Vagina (tissue), 2 donors: ENCODE measurements at regions not wholly inside any gene's neighbourhood (a gene's known extent, or its start where the extent isn't known, plus 50 kb on each side); places are given as distances from the start of the nearest gene placed in this dataset.

Source experiments
- DNase-seq, 2 donors: peaks; one replicate each; pipeline ENCODE4 v3.0.0-alpha.2; 2017; ENCODE audit errors: extremely low spot score in 2 of 2
- H3K27ac ChIP-seq: fragments of 200-600 bp; sonication (generic); one replicate; pipeline ENCODE4 v1.5.1; 2019
- H3K27me3 ChIP-seq: fragments of 200-600 bp; sonication (generic); one replicate; pipeline ENCODE4 v1.5.1; 2019
- H3K36me3 ChIP-seq, 2 donors: fragments of 200-600 bp; sonication (generic); one replicate each; pipeline ENCODE4 v1.5.1; 2017 to 2019
- H3K4me1 ChIP-seq: fragments of 200-600 bp; sonication (generic); one replicate; pipeline ENCODE4 v1.5.1; 2019
- H3K4me3 ChIP-seq, 2 donors: fragments of 200-600 bp; sonication (generic); 1 replicate in 1 of 2; 2 replicates in 1 of 2; pipeline ENCODE4 v1.5.1; 2016 to 2019
- H3K9me3 ChIP-seq: fragments of 200-600 bp; sonication (generic); one replicate; pipeline ENCODE4 v1.5.1; 2019
- POLR2A ChIP-seq, 2 donors: fragments of 450-650 bp; IDR thresholded peaks; one replicate each; pipeline ENCODE4 v1.6.1; 2017; ENCODE audit warnings: antibody characterized with exemption in 2 of 2, mild to moderate bottlenecking in 2 of 2, moderate library complexity in 2 of 2
- POLR2AphosphoS5 ChIP-seq, 2 donors: sonication (generic); formaldehyde crosslinking; IDR thresholded peaks; one replicate each; pipeline ENCODE4 v1.9.0; 2017; ENCODE audit warnings: antibody characterized with exemption in 2 of 2, mild to moderate bottlenecking in 2 of 2, low read depth in 1 of 2; ENCODE audit not compliant: insufficient read depth in 1 of 2
- intact Hi-C: fragments of 100-400 bp; cut with DNase I; formaldehyde crosslinking; loops from one replicate; pipeline ENCODE4 v1.15.1; 2023
- TF ChIP-seq, protein P1 (sequence below), 3 experiments: fragments of 450-650 bp in 2 of 3; fragments of 200-600 bp in 1 of 3; sonication (generic) in 1 of 3; IDR thresholded peaks; one replicate each; pipeline ENCODE4 v1.5.1; 2017 to 2019; ENCODE audit warnings: antibody characterized with exemption in 3 of 3, mild to moderate bottlenecking in 2 of 3, moderate library complexity in 2 of 3

DNA sequence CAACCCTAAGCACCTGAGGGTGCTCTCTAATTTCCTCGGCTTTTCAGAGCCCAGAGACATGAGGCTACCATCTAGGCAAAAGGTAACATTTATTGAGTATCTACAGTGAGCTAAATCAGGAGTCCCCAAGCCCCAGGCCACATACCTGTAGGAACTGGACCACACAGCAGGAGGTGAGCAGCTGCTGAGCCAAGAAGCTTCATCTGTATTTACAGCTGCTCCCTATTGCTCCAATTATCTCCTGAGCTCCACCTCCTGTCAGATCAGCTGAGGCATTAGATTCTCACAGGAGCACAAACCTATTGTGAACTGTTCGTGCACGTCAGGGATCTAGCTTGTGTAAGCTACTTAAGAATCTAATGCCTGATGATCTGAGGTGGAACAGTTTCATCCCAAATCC is 70.2 kb downstream of the RND3 start:
- intact Hi-C loops, result no loop called here
- H3K4me3 ChIP-seq, result no peak overlapping the region
- H3K4me1 ChIP-seq, result no peaks in the 10 kb centered on the region
- no peak overlapping the region for H3K27ac ChIP-seq
- H3K9me3 ChIP-seq, result no peaks in the 10 kb centered on the region
- DNase-seq, result no peak
- no peaks in the 10 kb centered on the region for H3K36me3 ChIP-seq
- H3K27me3 ChIP-seq, result no peaks in the 10 kb centered on the region
- TF ChIP-seq, protein P1, sequence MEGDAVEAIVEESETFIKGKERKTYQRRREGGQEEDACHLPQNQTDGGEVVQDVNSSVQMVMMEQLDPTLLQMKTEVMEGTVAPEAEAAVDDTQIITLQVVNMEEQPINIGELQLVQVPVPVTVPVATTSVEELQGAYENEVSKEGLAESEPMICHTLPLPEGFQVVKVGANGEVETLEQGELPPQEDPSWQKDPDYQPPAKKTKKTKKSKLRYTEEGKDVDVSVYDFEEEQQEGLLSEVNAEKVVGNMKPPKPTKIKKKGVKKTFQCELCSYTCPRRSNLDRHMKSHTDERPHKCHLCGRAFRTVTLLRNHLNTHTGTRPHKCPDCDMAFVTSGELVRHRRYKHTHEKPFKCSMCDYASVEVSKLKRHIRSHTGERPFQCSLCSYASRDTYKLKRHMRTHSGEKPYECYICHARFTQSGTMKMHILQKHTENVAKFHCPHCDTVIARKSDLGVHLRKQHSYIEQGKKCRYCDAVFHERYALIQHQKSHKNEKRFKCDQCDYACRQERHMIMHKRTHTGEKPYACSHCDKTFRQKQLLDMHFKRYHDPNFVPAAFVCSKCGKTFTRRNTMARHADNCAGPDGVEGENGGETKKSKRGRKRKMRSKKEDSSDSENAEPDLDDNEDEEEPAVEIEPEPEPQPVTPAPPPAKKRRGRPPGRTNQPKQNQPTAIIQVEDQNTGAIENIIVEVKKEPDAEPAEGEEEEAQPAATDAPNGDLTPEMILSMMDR (IDR thresholded peaks at IDR 0.05), result no peak
- TF ChIP-seq POLR2AphosphoS5 (IDR thresholded peaks at IDR 0.05; ENCODE audit: insufficient read depth in 1 of 2, low read depth in 1 of 2), result no peak
- no peak for TF ChIP-seq POLR2A (IDR thresholded peaks at IDR 0.05)

GRCh38 chr2:150415022-150415421 is 72.4 kb downstream of the RND3 start:
- H3K27ac ChIP-seq, result no peak overlapping the region
- TF ChIP-seq POLR2A (IDR thresholded peaks at IDR 0.05) (no peak), POLR2AphosphoS5 (IDR thresholded peaks at IDR 0.05; ENCODE audit: insufficient read depth in 1 of 2, low read depth in 1 of 2) (no peak)
- TF ChIP-seq, protein P1 (IDR thresholded peaks at IDR 0.05), result no peak
- intact Hi-C loops, result no loop called here

DNA sequence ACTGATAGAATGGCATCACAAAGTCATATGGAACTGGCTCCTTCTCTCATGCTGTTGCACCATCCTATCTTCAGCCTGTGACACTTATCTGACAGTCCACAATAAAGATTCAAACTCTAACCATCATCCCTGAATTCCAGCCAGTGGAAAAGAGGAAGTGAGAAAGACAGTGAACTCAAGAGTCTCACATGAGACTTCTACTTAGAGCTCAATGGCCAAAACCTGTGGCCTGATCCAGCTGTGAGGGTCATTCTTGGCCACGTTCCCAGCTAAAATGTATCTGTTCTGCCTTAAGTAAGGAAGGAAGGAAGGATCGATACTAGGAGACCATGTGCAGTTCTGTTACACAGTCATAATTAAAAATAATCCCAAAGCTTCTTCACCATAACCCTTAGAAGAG is 73.6 kb downstream of the RND3 start:
- no peaks in the 10 kb centered on the region for H3K27me3 ChIP-seq
- TF ChIP-seq POLR2A (IDR thresholded peaks at IDR 0.05), result no peak
- TF ChIP-seq, protein P1 (IDR thresholded peaks at IDR 0.05), result no peak
- TF ChIP-seq POLR2AphosphoS5 (IDR thresholded peaks at IDR 0.05; ENCODE audit: insufficient read depth in 1 of 2, low read depth in 1 of 2), result no peak
- no peaks in the 10 kb centered on the region for H3K4me1 ChIP-seq
- no peak for DNase-seq
- H3K36me3 ChIP-seq, result no peaks in the 10 kb centered on the region
- H3K4me3 ChIP-seq, result no peak overlapping the region
- no peaks in the 10 kb centered on the region for H3K9me3 ChIP-seq
- H3K27ac ChIP-seq, result no peak overlapping the region
- intact Hi-C loops, result no loop called here

More at GRCh38 chr2:150415022-150415421, 72.4 kb downstream of the RND3 start:
- H3K4me3 ChIP-seq, result no peak overlapping the region
- no peaks in the 10 kb centered on the region for H3K36me3 ChIP-seq
- H3K4me1 ChIP-seq, result no peaks in the 10 kb centered on the region
- H3K9me3 ChIP-seq, result no peaks in the 10 kb centered on the region
- no peak for DNase-seq
- H3K27me3 ChIP-seq, result no peaks in the 10 kb centered on the region

DNA sequence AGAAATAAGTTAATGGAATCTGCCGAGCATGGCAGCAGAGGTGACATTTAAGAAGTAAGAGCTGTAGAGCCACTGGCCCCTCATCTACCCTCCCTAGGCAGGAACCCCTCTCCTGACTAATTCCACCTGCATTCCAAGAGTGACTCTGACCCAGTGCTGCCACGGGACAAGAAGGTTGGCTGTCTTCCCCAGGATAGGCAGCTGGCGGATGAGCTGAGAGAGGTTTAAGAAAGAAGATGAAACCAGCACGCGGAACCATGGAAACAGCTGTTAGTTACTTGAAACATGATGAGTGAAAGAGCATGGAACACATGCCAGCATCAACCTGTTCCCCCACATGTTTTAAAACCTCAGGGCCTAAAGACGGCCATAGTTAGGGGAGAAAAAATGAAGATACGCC is 74.1 kb downstream of the RND3 start:
- no peak overlapping the region for H3K27ac ChIP-seq

DNA sequence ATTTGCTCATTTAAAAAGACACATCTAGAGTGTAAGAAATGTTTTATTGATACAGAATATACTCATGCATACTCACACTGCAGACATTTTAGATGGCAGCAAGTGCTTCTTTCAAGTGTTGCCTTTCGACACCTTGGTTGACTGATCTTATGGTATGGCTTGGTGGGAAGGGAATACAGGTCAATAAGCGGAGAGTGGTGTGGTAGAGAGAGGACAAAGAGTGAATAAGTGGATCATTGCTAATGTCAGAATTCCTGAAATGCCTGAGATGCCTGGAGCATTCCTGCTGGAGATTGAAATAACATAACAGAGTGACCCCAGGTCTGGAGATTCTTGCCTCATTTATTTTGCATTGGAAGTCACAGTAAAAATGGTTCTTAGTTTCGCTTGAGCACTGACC is 76.7 kb downstream of the RND3 start:
- DNase-seq, result no peak
- H3K4me1 ChIP-seq, result no peaks in the 10 kb centered on the region
- intact Hi-C loops, result no loop called here
- H3K9me3 ChIP-seq, result no peaks in the 10 kb centered on the region
- no peak overlapping the region for H3K27ac ChIP-seq
- H3K36me3 ChIP-seq, result no peaks in the 10 kb centered on the region
- no peak overlapping the region for H3K4me3 ChIP-seq
- no peaks in the 10 kb centered on the region for H3K27me3 ChIP-seq
- TF ChIP-seq, protein P1 (IDR thresholded peaks at IDR 0.05), result no peak
- no peak for TF ChIP-seq POLR2AphosphoS5 (IDR thresholded peaks at IDR 0.05; ENCODE audit: insufficient read depth in 1 of 2, low read depth in 1 of 2)
- no peak for TF ChIP-seq POLR2A (IDR thresholded peaks at IDR 0.05)

More for the DNA sequence above, 74.1 kb downstream of the RND3 start:
- TF ChIP-seq POLR2A (IDR thresholded peaks at IDR 0.05) (no peak), POLR2AphosphoS5 (IDR thresholded peaks at IDR 0.05; ENCODE audit: insufficient read depth in 1 of 2, low read depth in 1 of 2) (no peak)
- TF ChIP-seq, protein P1 (IDR thresholded peaks at IDR 0.05), result no peak
- H3K27me3 ChIP-seq, result no peaks in the 10 kb centered on the region
- DNase-seq, result no peak
- no peaks in the 10 kb centered on the region for H3K9me3 ChIP-seq
- H3K4me1 ChIP-seq, result no peaks in the 10 kb centered on the region
- no peak overlapping the region for H3K4me3 ChIP-seq
- intact Hi-C loops, result no loop called here
- H3K36me3 ChIP-seq, result no peaks in the 10 kb centered on the region
